ENCODE measurements at regions not wholly inside any gene's neighbourhood (a gene's known extent, or its start where the extent isn't known, plus 50 kb on each side); places are given as distances from the start of the nearest gene placed in this dataset.

DNA sequence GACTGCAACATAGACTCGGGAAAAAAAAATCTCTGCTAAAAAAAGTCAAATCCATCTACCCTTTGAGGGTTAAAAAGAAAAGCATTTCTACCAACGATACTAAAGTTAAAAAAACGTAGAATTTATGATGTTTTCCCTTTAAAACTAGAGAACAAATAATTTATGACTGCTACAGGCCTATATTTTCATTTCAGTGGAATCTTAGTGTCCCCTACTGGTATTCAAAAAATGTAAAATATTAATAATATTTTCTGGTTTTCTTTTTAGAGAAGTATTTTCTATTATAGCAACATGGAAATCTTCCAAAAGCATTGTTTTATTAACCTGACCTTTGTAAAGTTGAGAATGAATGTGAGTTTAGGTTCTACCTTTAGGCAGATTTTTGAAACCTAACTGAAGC lies 1582.2 kb downstream of the MRPL39 start:
- H3K27ac ChIP-seq = no peak overlapping the region
- DNase-seq (ENCODE audit: low spot score) = no peak
- no peak overlapping the region for H3K4me3 ChIP-seq
- TF ChIP-seq, protein P1, sequence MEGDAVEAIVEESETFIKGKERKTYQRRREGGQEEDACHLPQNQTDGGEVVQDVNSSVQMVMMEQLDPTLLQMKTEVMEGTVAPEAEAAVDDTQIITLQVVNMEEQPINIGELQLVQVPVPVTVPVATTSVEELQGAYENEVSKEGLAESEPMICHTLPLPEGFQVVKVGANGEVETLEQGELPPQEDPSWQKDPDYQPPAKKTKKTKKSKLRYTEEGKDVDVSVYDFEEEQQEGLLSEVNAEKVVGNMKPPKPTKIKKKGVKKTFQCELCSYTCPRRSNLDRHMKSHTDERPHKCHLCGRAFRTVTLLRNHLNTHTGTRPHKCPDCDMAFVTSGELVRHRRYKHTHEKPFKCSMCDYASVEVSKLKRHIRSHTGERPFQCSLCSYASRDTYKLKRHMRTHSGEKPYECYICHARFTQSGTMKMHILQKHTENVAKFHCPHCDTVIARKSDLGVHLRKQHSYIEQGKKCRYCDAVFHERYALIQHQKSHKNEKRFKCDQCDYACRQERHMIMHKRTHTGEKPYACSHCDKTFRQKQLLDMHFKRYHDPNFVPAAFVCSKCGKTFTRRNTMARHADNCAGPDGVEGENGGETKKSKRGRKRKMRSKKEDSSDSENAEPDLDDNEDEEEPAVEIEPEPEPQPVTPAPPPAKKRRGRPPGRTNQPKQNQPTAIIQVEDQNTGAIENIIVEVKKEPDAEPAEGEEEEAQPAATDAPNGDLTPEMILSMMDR (IDR thresholded peaks at IDR 0.05) = no peak

DNA sequence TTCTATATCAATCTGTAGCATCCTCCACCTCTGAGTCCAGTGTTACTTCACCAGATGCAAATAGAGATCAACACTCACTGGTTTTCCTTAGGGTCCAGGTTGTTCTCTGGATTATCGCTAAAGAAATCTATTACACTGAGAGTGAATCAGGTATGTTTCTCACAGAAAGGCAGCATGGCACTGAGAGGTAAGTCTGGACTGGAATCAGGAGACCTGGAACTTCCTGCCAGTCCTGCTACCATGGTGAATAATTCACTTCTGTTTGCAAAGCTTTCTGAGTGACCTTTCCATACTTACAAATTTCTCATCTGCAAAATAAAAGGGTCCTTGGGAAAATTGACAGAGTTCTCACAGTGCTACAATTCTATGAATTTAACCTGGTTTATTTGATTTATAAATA lies 1583.3 kb downstream of the MRPL39 start:
- DNase-seq (ENCODE audit: low spot score) = no peak
- TF ChIP-seq, protein P1 (IDR thresholded peaks at IDR 0.05) = no peak
- Histone ChIP-seq H3K27ac (no peak overlapping the region), H3K4me3 (no peak overlapping the region)

DNA sequence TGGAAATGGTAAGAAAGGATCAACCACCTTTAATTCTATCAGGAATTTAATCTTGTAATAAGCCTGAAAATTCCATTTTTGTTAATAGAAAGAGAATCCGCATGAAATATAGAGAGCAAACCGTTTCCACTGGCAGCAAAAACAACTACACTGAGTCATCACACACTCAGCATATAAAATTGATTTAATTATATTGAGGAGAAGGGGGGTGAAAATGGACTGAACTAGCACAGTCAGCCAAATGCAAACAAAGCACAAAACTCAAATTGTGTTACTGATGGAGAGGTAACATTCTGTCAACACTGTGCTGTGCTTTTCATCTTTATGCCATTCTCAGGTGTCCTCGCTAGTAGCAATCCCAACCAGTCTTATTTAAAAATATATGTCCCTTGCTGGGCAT lies 1583.9 kb downstream of the MRPL39 start:
- TF ChIP-seq, protein P1 (IDR thresholded peaks at IDR 0.05) = no peak
- no peak for DNase-seq (ENCODE audit: low spot score)
- Histone ChIP-seq H3K4me3 (no peak overlapping the region), H3K27ac (no peak overlapping the region)

DNA sequence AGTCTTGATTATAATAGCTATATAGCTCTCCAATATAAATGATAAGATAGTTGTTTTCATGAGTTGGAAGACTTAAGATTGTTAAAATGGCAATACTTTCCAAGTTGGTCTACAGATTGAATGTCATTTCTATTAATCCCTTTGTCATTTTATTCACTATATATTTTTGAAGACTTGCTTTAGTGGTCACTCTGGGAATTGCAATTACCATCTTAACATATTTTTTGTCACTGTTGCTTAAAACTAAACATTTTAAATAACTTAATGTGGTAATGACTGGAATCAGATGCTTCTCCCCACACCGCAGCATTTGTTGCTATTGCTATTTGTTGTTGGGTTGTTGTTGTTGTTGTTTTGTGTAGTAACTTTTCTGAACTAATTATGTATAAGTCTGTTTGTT lies 1592.9 kb downstream of the MRPL39 start:
- no peak for DNase-seq (ENCODE audit: low spot score)
- H3K4me3 ChIP-seq = no peak overlapping the region
- H3K27ac ChIP-seq = no peak overlapping the region
- TF ChIP-seq, protein P1 (IDR thresholded peaks at IDR 0.05) = no peak

DNA sequence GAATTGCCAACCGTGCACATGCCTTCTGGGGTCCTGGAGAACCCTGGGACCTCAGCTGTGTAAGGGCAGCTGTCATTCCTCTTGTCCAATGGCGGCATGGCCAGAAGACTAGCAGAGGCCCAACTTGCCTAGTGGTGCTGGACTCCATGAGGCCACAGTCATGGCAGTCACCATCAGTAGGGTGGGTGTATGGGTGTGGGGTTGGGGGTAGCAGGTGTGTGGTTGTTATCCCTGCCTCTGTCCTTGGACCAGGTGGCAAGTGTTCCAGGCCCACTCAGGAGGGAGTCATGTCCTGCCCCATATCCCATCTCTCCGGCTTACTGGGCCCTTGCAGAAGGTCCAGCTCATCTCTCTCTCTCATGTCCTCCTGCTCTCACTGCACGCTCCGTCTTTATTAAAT lies 1596.2 kb downstream of the MRPL39 start:
- no peak for DNase-seq (ENCODE audit: low spot score)
- TF ChIP-seq, protein P1 (IDR thresholded peaks at IDR 0.05) = no peak
- Histone ChIP-seq H3K27ac (no peak overlapping the region), H3K4me3 (no peak overlapping the region)

DNA sequence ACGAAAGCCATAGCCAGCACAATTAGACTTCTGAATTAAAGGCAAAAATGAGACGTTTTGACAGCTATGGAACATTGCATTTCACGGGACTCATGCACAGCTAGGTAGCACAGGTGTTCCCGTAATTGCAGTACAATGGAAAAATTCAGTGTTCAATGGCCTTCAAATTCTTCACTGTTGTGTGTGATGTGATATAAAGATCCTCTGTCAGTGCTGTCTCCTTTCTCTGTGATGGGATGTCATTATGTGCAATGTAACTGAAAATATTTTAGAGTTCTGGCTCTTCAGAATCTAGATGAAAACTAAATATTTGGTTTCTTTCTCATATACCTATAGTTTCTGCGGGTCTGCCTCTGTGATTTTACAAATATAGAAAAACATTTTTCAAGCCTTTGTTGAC lies 1599.7 kb downstream of the MRPL39 start:
- TF ChIP-seq, protein P1 (IDR thresholded peaks at IDR 0.05) = no peak
- no peak for DNase-seq (ENCODE audit: low spot score)
- no peak overlapping the region for H3K4me3 ChIP-seq
- H3K27ac ChIP-seq = no peak overlapping the region

DNA sequence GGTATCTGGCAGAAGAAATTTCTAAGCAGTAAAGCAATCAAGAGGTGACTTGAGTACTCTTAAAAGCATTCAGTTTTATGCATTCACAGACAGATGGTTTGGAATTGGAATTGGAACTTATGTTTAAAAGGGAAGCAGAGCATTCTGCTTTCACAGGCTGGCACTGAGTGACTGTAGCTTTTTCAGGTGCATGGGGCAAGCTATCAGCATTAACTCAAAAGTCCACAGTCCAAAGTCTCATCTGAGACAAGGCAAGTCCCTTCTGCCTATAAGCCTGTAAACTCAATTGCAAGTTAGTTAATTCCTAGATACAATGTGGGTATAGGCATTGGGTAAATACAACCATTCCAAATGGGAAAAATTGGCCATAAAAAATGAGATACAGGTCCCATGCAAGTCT lies 1620.3 kb downstream of the MRPL39 start:
- TF ChIP-seq, protein P1 (IDR thresholded peaks at IDR 0.05) = no peak
- Histone ChIP-seq H3K4me3 (no peak overlapping the region), H3K27ac (no peak overlapping the region)
- no peak for DNase-seq (ENCODE audit: low spot score)
